K562 (cell line): ENCODE measurements at regions not wholly inside any gene's neighbourhood (a gene's known extent, or its start where the extent isn't known, plus 50 kb on each side); places are given as distances from the start of the nearest gene placed in this dataset.

ENCODE experiments used
- ESRRB ChIP-seq: fragments of 250-450 bp; sonication (Bioruptor Pico); IDR thresholded peaks from 2 replicates; pipeline ENCODE4 v1.5.0; 2020; ENCODE audit warnings: mild to moderate bottlenecking, moderate library complexity, borderline replicate concordance
- RB1 ChIP-seq: fragments of 450-650 bp; IDR thresholded peaks from 2 replicates; pipeline ENCODE4 v1.6.1; 2017; ENCODE audit warnings: low read depth, mild to moderate bottlenecking
- ZC3H11A ChIP-seq: IDR thresholded peaks from 2 replicates; pipeline ENCODE4 v1.6.1; 2012; ENCODE audit warnings: low read depth, low read length, improper control_type of control experiment
- TF ChIP-seq, protein P1 (sequence below), 2 experiments: fragments of 450-650 bp; formaldehyde crosslinking in 1 of 2; IDR thresholded peaks; 2 replicates each; pipeline versions ENCODE4 v1.4.0 to v1.6.1; 2014 to 2020; ENCODE audit warnings: mild to moderate bottlenecking in 2 of 2, borderline replicate concordance in 1 of 2, low read depth in 1 of 2

DNA sequence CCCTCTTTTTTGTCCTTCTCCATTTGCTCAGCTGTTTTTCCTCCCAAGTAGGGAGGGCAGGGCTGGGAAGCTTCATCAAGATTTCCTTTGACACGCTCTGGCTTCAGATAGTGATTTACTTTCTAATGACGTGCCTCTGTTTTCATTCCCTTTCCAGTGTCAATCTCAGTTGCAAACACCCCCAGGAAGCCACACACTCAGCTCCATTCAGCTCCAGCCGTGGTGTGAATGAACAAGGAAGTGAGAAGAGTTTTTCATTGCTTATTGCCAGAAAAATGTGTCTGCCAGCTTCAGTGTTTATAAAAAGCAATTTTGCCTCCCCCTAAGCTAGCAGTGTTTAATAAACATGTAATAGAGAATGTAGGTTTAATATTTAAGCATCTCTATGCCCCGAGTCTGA lies 108.7 kb upstream of the DPP6 start (continued):
- TF ChIP-seq, protein P1, sequence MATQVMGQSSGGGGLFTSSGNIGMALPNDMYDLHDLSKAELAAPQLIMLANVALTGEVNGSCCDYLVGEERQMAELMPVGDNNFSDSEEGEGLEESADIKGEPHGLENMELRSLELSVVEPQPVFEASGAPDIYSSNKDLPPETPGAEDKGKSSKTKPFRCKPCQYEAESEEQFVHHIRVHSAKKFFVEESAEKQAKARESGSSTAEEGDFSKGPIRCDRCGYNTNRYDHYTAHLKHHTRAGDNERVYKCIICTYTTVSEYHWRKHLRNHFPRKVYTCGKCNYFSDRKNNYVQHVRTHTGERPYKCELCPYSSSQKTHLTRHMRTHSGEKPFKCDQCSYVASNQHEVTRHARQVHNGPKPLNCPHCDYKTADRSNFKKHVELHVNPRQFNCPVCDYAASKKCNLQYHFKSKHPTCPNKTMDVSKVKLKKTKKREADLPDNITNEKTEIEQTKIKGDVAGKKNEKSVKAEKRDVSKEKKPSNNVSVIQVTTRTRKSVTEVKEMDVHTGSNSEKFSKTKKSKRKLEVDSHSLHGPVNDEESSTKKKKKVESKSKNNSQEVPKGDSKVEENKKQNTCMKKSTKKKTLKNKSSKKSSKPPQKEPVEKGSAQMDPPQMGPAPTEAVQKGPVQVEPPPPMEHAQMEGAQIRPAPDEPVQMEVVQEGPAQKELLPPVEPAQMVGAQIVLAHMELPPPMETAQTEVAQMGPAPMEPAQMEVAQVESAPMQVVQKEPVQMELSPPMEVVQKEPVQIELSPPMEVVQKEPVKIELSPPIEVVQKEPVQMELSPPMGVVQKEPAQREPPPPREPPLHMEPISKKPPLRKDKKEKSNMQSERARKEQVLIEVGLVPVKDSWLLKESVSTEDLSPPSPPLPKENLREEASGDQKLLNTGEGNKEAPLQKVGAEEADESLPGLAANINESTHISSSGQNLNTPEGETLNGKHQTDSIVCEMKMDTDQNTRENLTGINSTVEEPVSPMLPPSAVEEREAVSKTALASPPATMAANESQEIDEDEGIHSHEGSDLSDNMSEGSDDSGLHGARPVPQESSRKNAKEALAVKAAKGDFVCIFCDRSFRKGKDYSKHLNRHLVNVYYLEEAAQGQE (IDR thresholded peaks at IDR 0.05; ENCODE audit: borderline replicate concordance) = no peak
- TF ChIP-seq, protein P1 (CRISPR knock-in tag; IDR thresholded peaks at IDR 0.05; ENCODE audit: low read depth) = no peak
- TF ChIP-seq ESRRB (CRISPR knock-in tag) (no peak), RB1 (no peak), ZC3H11A (no peak)
